BLaER1 (cell line): ENCODE measurements at regions not wholly inside any gene's neighbourhood (a gene's known extent, or its start where the extent isn't known, plus 50 kb on each side); places are given as distances from the start of the nearest gene placed in this dataset.

ENCODE experiments used
- H3K27ac ChIP-seq: shearing (Covaris generic); formaldehyde crosslinking; 2 replicates; pipeline ENCODE4 v1.8.1; 2022
- H3K27me3 ChIP-seq: shearing (Covaris generic); formaldehyde crosslinking; 2 replicates; pipeline ENCODE4 v1.8.1; 2022
- H3K36me3 ChIP-seq: shearing (Covaris generic); formaldehyde crosslinking; 2 replicates; pipeline ENCODE4 v1.8.1; 2022
- H3K4me1 ChIP-seq: shearing (Covaris generic); formaldehyde crosslinking; 2 replicates; pipeline ENCODE4 v1.8.1; 2022
- H3K4me2 ChIP-seq: shearing (Covaris generic); formaldehyde crosslinking; 2 replicates; pipeline ENCODE4 v1.8.1; 2022
- H3K4me3 ChIP-seq: shearing (Covaris generic); formaldehyde crosslinking; 2 replicates; pipeline ENCODE4 v1.8.1; 2022
- H3K9ac ChIP-seq: shearing (Covaris generic); formaldehyde crosslinking; 2 replicates; pipeline ENCODE4 v1.8.1; 2022
- H3K9me3 ChIP-seq: shearing (Covaris generic); formaldehyde crosslinking; 2 replicates; pipeline ENCODE4 v1.8.1; 2022
- H4K20me1 ChIP-seq: shearing (Covaris generic); formaldehyde crosslinking; 2 replicates; pipeline ENCODE4 v1.8.1; 2022
- Cebpa-rat ChIP-seq: shearing (Covaris generic); IDR thresholded peaks from 2 replicates; pipeline ENCODE4 v1.8.1; 2022

GRCh38 chr6:170122651-170123050 lies 168.2 kb downstream of the DLL1 start:
- H3K9me3 ChIP-seq = peaks cover 30% of the 10 kb centered on the region
- no peaks in the 10 kb centered on the region for H3K27me3 ChIP-seq
- no peaks in the 10 kb centered on the region for H3K36me3 ChIP-seq
- TF ChIP-seq Cebpa-rat = no peak
- no peak overlapping the region for H3K4me2 ChIP-seq
- H3K9ac ChIP-seq = no peak overlapping the region
- no peaks in the 10 kb centered on the region for H4K20me1 ChIP-seq
- peaks cover 30% of the 10 kb centered on the region for H3K4me1 ChIP-seq
- no peak overlapping the region for H3K27ac ChIP-seq
- no peak overlapping the region for H3K4me3 ChIP-seq

- no peak overlapping the region for H3K4me3 ChIP-seq
- no peak overlapping the region for H3K9ac ChIP-seq
- H3K4me1 ChIP-seq = no peaks in the 10 kb centered on the region
- H3K9me3 ChIP-seq = peaks cover 22% of the 10 kb centered on the region
- no peak overlapping the region for H3K27ac ChIP-seq
- H3K36me3 ChIP-seq = no peaks in the 10 kb centered on the region
- TF ChIP-seq Cebpa-rat = no peak
- H4K20me1 ChIP-seq = no peaks in the 10 kb centered on the region
- H3K27me3 ChIP-seq = no peaks in the 10 kb centered on the region
- no peak overlapping the region for H3K4me2 ChIP-seq
Measured at GRCh38 chr6:170117111-170117972, 173.5 kb downstream of the DLL1 start.

- no peak for TF ChIP-seq Cebpa-rat
- Histone ChIP-seq H4K20me1 (no peaks in the 10 kb centered on the region), H3K4me1 (no peaks in the 10 kb centered on the region), H3K4me2 (no peak overlapping the region), H3K9me3 (peaks cover 19% of the 10 kb centered on the region), H3K4me3 (no peak overlapping the region), H3K27ac (no peak overlapping the region), H3K36me3 (no peaks in the 10 kb centered on the region), H3K27me3 (no peaks in the 10 kb centered on the region), H3K9ac (no peak overlapping the region)
Measured at GRCh38 chr6:170116636-170117035, 174.2 kb downstream of the DLL1 start.

- H3K9ac ChIP-seq = no peak overlapping the region
- no peaks in the 10 kb centered on the region for H3K4me1 ChIP-seq
- H3K27me3 ChIP-seq = no peaks in the 10 kb centered on the region
- H3K4me2 ChIP-seq = no peak overlapping the region
- peaks cover 9% of the 10 kb centered on the region; the same call in 1 of the 2 replicates for H3K9me3 ChIP-seq
- no peak for TF ChIP-seq Cebpa-rat
- no peak overlapping the region for H3K27ac ChIP-seq
- no peaks in the 10 kb centered on the region for H4K20me1 ChIP-seq
- no peak overlapping the region for H3K4me3 ChIP-seq
- H3K36me3 ChIP-seq = no peaks in the 10 kb centered on the region
Measured at GRCh38 chr6:170114956-170115855, 175.7 kb downstream of the DLL1 start.

- no peak overlapping the region for H3K9ac ChIP-seq
- no peak for TF ChIP-seq Cebpa-rat
- no peaks in the 10 kb centered on the region for H3K36me3 ChIP-seq
- H3K27ac ChIP-seq = no peak overlapping the region
- H4K20me1 ChIP-seq = no peaks in the 10 kb centered on the region
- H3K27me3 ChIP-seq = no peaks in the 10 kb centered on the region
- H3K4me2 ChIP-seq = no peak overlapping the region
- no peaks in the 10 kb centered on the region for H3K4me1 ChIP-seq
- H3K9me3 ChIP-seq = 0 out of 2 replicates have a peak, but pooled peaks cover 4% of the 10 kb centered on the region
- no peak overlapping the region for H3K4me3 ChIP-seq
Measured at GRCh38 chr6:170114187-170114945, 176.5 kb downstream of the DLL1 start.

GRCh38 chr6:170113141-170113540 lies 177.7 kb downstream of the DLL1 start:
- H3K9ac ChIP-seq = no peak overlapping the region
- no peaks in the 10 kb centered on the region for H3K4me1 ChIP-seq
- no peak for TF ChIP-seq Cebpa-rat
- H3K36me3 ChIP-seq = no peaks in the 10 kb centered on the region
- H3K4me2 ChIP-seq = no peak overlapping the region
- H3K27me3 ChIP-seq = no peaks in the 10 kb centered on the region
- no peak overlapping the region for H3K27ac ChIP-seq
- no peak overlapping the region for H3K4me3 ChIP-seq
- no peaks in the 10 kb centered on the region for H3K9me3 ChIP-seq
- H4K20me1 ChIP-seq = no peaks in the 10 kb centered on the region

- no peak overlapping the region for H3K27ac ChIP-seq
- H3K9ac ChIP-seq = no peak overlapping the region
- no peaks in the 10 kb centered on the region for H3K27me3 ChIP-seq
- H4K20me1 ChIP-seq = no peaks in the 10 kb centered on the region
- TF ChIP-seq Cebpa-rat = no peak
- H3K36me3 ChIP-seq = no peaks in the 10 kb centered on the region
- no peak overlapping the region for H3K4me3 ChIP-seq
- H3K4me1 ChIP-seq = no peaks in the 10 kb centered on the region
- H3K9me3 ChIP-seq = no peaks in the 10 kb centered on the region
- H3K4me2 ChIP-seq = no peak overlapping the region
Measured at GRCh38 chr6:170112583-170112860, 178.4 kb downstream of the DLL1 start.

GRCh38 chr6:170111816-170112582 lies 178.9 kb downstream of the DLL1 start:
- Histone ChIP-seq H3K4me3 (no peak overlapping the region), H3K9me3 (no peaks in the 10 kb centered on the region), H3K27me3 (no peaks in the 10 kb centered on the region), H3K4me2 (no peak overlapping the region), H4K20me1 (no peaks in the 10 kb centered on the region), H3K36me3 (no peaks in the 10 kb centered on the region), H3K4me1 (no peaks in the 10 kb centered on the region), H3K9ac (no peak overlapping the region), H3K27ac (no peak overlapping the region)
- no peak for TF ChIP-seq Cebpa-rat

- Histone ChIP-seq H3K4me2 (no peak overlapping the region), H3K9me3 (no peaks in the 10 kb centered on the region)
Measured at GRCh38 chr6:170111141-170111664, 179.7 kb downstream of the DLL1 start.

More at GRCh38 chr6:170111141-170111664, 179.7 kb downstream of the DLL1 start:
- Histone ChIP-seq H3K9ac (no peak overlapping the region), H3K36me3 (no peaks in the 10 kb centered on the region), H3K27me3 (no peaks in the 10 kb centered on the region), H3K4me3 (no peak overlapping the region), H4K20me1 (no peaks in the 10 kb centered on the region), H3K27ac (no peak overlapping the region), H3K4me1 (no peaks in the 10 kb centered on the region)
- no peak for TF ChIP-seq Cebpa-rat
